AG04450 (cell line): ENCODE measurements at regions not wholly inside any gene's neighbourhood (a gene's known extent, or its start where the extent isn't known, plus 50 kb on each side); places are given as distances from the start of the nearest gene placed in this dataset.

Source experiments
- CTCF ChIA-PET: fragments of 300-600, 350-600 bp; formaldehyde crosslinking; extraction: SDS; loops from one replicate; lab custom pipeline; 2022; ENCODE audit warnings: antibody characterized with exemption, inconsistent platforms; lab: Charles Lee
- POLR2A ChIA-PET: fragments of 350-600 bp; formaldehyde crosslinking; extraction: SDS; loops from one replicate; lab custom pipeline; 2021; ENCODE audit warnings: antibody characterized with exemption, inconsistent platforms; lab: Yijun Ruan, JAX
- DNase-seq: peaks from one replicate; pipeline ENCODE4 v3.0.0-alpha.2; 2011; ENCODE audit warnings: low read depth, low spot score
- H3K27ac ChIP-seq: one replicate; pipeline ENCODE4 v1.5.1; 2012; ENCODE audit warnings: low read depth, low read length, control low read depth
- H3K27me3 ChIP-seq: one replicate; pipeline ENCODE4 v1.6.0; 2012; ENCODE audit warnings: low read length; ENCODE audit not compliant: control insufficient read depth, insufficient read depth
- H3K4me3 ChIP-seq: 2 replicates; pipeline ENCODE4 v1.5.1; 2011; ENCODE audit warnings: mild to moderate bottlenecking, low read depth, low read length, control low read depth
- H3K9me3 ChIP-seq: 2 replicates; pipeline ENCODE4 v1.5.1; 2012; ENCODE audit warnings: low read length; ENCODE audit not compliant: control insufficient read depth, insufficient read depth
- TF ChIP-seq, protein P1 (sequence below): IDR thresholded peaks from 2 replicates; pipeline ENCODE4 v1.5.1; 2011; ENCODE audit warnings: low read depth, low read length, control low read depth, inconsistent platforms

DNA sequence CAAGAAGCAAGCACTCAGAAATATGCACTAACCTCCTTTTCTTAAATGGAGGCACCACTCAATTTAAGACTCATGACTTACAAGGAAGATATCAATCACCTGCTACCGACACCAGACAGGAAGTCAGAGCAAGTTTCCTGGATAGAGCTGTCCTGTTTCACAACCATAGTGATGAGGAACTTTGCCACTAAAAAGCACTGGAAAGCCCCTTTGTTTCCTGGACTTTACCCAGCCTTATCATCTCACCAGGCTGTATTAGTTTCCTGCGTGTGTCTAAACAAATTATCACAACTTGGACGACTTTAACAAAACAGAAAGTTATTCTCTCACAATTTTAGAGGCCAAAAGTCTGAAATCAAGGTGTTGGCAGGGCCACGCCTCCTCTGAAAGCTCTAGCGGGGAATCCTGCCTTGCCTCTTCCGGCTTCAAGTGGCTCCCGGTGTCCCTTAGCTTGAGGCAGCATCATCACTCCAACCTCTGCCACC is 253.8 kb upstream of the STXBP5 start:
- Histone ChIP-seq H3K9me3 (no peaks in the 10 kb centered on the region), H3K27me3 (no peaks in the 10 kb centered on the region), H3K27ac (no peak overlapping the region), H3K4me3 (no peak overlapping the region)
- ChIA-PET POLR2A (no interaction called here), CTCF (no interaction called here)
- no peak for DNase-seq
- TF ChIP-seq, protein P1, sequence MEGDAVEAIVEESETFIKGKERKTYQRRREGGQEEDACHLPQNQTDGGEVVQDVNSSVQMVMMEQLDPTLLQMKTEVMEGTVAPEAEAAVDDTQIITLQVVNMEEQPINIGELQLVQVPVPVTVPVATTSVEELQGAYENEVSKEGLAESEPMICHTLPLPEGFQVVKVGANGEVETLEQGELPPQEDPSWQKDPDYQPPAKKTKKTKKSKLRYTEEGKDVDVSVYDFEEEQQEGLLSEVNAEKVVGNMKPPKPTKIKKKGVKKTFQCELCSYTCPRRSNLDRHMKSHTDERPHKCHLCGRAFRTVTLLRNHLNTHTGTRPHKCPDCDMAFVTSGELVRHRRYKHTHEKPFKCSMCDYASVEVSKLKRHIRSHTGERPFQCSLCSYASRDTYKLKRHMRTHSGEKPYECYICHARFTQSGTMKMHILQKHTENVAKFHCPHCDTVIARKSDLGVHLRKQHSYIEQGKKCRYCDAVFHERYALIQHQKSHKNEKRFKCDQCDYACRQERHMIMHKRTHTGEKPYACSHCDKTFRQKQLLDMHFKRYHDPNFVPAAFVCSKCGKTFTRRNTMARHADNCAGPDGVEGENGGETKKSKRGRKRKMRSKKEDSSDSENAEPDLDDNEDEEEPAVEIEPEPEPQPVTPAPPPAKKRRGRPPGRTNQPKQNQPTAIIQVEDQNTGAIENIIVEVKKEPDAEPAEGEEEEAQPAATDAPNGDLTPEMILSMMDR, result no peak

DNA sequence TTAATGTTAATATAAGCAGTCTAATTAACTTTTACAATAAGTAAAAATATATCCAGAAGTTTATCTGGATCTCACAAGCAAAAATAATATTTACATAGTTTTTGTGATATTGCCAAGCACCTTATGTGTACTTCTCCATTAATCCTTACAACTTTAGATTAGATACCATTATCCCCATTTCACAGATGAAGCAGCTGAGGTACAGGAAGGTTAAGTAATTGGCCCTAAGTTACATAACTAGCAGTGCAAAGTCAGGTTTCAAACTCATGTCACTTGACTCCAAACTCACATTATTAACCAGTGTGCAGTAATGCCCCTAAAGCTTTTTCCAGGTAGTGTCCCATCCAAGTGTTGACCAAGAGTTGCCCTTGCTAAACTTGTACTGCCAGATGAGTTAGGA is 248.6 kb upstream of the STXBP5 start:
- H3K27ac ChIP-seq, result no peak overlapping the region
- H3K4me3 ChIP-seq, result no peak overlapping the region
- ChIA-PET POLR2A (no interaction called here), CTCF (interaction anchor here (0.6 kb wide), 1 partner anchor 56 kb away, joined by 3 read pairs; no protein-coding TSS in a partner anchor)
- H3K9me3 ChIP-seq, result no peaks in the 10 kb centered on the region
- H3K27me3 ChIP-seq, result no peaks in the 10 kb centered on the region
- TF ChIP-seq, protein P1, result no peak
- no peak for DNase-seq

DNA sequence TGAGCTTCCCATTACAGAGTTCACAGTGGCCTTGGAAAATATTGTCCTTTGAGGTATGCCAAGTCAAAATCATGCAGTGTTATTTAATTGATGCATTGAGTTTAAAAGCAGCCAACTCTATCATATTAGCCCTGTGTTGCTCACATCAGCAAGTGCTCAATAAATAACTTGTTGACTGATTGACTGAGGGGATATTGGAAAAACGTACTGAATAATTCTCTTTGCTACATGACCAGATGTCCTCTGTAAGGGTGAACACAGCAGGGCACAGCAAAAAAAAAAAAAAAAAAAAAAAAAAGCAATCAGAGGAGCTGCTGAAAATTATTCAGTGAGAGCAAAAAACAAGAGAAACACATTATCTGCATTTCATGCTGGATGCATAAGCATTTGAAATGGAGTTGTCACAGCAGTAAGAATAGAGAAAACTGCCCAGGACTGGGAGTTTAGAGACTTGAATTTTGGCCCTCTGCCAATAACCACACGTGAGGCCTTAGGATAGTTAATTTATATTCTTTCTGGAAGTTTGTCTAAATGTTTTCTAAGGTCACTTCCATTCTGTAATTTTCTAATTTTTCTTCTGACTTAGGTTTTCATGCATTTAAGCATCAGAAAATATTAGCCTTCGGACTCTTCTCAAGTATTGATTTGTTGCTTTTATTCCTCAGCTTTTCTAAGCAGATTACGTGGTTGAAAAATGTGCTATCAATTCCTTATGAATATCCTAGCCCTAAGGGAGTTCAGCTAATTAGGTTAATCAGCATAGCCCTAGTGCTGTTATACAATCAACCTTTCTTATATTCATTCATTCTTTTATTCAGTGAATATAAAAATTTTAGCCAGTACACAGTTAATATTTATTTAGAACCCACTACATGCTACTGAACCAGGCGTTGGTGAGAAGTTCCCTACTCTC is 246.8 kb upstream of the STXBP5 start:
- H3K9me3 ChIP-seq, result no peaks in the 10 kb centered on the region
- no peak overlapping the region for H3K27ac ChIP-seq
- POLR2A ChIA-PET, result no interaction called here
- H3K27me3 ChIP-seq, result no peaks in the 10 kb centered on the region
- TF ChIP-seq, protein P1, result no peak
- CTCF ChIA-PET, result no interaction called here
- no peak for DNase-seq
- H3K4me3 ChIP-seq, result no peak overlapping the region

DNA sequence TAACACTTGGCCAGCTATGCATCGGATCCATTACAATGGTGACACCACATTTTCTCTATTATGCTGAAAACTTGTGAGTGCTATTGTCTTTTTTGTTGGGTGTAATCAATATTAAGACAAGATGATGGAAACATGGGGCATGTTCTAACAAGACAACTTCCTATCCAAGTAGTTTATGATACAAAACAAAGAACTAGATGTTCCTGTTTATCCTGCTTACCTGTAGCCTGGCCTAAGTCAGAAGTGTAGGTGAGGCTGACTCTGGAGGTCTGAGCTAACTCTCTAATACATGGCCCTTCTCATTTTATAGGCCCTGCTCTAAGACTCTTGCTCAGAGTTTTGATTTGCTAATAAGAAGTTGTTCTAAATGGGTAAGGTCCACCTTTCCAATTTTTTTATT is 242.4 kb upstream of the STXBP5 start:
- CTCF ChIA-PET, result no interaction called here

DNA sequence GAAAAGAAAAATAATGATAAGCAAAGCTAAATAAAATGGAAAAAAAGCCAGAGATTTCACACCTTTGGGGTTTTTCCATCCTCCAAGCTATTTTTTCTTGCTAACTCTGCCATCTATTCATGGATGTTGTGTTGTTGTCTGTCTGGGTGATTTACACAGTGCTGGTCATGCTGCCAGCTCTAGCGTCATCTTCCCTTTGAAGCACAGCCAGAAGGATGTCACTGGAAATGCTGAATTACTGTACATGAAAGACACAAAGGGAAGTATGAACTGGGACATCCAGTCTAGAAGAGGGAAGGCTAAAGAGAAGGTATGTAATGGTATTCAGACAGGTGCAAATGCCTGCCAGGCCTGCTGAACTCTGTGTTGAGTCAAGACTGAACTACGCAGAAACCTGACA is 241.9 kb upstream of the STXBP5 start:
- ChIA-PET POLR2A (no interaction called here), CTCF (no interaction called here)
- no peak overlapping the region for H3K27ac ChIP-seq
- no peak for DNase-seq
- peaks cover 8% of the 10 kb centered on the region for H3K9me3 ChIP-seq
- H3K27me3 ChIP-seq, result no peaks in the 10 kb centered on the region
- H3K4me3 ChIP-seq, result no peak overlapping the region
- TF ChIP-seq, protein P1, result no peak

More for the DNA sequence above, 242.4 kb upstream of the STXBP5 start:
- DNase-seq, result no peak
- Histone ChIP-seq H3K27ac (no peak overlapping the region), H3K9me3 (peaks cover 8% of the 10 kb centered on the region), H3K4me3 (no peak overlapping the region), H3K27me3 (no peaks in the 10 kb centered on the region)
- POLR2A ChIA-PET, result no interaction called here
- TF ChIP-seq, protein P1, result no peak
